Stimulated activated memory B cell treated with anti-CD40 and anti-IgM and Interleukin-4, amounts not matched to agents 10 μg/mL and 1 μg/mL and 100 μg/mL, for 72 hours (primary cell): ENCODE measurements at regions not wholly inside any gene's neighbourhood (a gene's known extent, or its start where the extent isn't known, plus 50 kb on each side); places are given as distances from the start of the nearest gene placed in this dataset.

Source experiments
- ATAC-seq: fragments of 150-1000 bp; cut with Tn5 transposase; 2 replicates; pipeline ENCODE4 v1.10.0; 2021
- H3K27ac Mint-ChIP-seq: one replicate; pipeline ENCODE4 v1.8.0; 2022; ENCODE audit warnings: mild to moderate bottlenecking, mixed read lengths
- H3K27me3 Mint-ChIP-seq: one replicate; pipeline ENCODE4 v1.8.0; 2022; ENCODE audit warnings: mixed read lengths
- H3K36me3 Mint-ChIP-seq: one replicate; pipeline ENCODE4 v1.8.0; 2022; ENCODE audit warnings: mixed read lengths
- H3K4me1 Mint-ChIP-seq: one replicate; pipeline ENCODE4 v1.8.0; 2022; ENCODE audit warnings: mixed read lengths
- H3K4me3 Mint-ChIP-seq: one replicate; pipeline ENCODE4 v1.8.0; 2022; ENCODE audit warnings: mild to moderate bottlenecking, moderate library complexity, mixed read lengths
- H3K9me3 Mint-ChIP-seq: one replicate; pipeline ENCODE4 v1.8.0; 2022; ENCODE audit warnings: mixed read lengths

GRCh38 chr2:64937687-64938491 is 51.3 kb upstream of the SLC1A4 start:
- Mint-ChIP-seq H3K27me3 (no peaks in the 10 kb centered on the region), H3K4me1 (peaks cover 72% of the 10 kb centered on the region), H3K36me3 (peaks cover 14% of the 10 kb centered on the region), H3K4me3 (peak overlapping the region; percentile 42), H3K27ac (peak overlapping the region; percentile 62), H3K9me3 (peaks cover 11% of the 10 kb centered on the region)
- peak; percentile 83 for ATAC-seq

GRCh38 chr2:64938607-64939285 is 50.5 kb upstream of the SLC1A4 start:
- Mint-ChIP-seq H3K27ac (peak overlapping the region; percentile 62), H3K9me3 (peaks cover 11% of the 10 kb centered on the region), H3K4me1 (peaks cover 64% of the 10 kb centered on the region), H3K36me3 (peaks cover 14% of the 10 kb centered on the region), H3K4me3 (peak overlapping the region; percentile 44), H3K27me3 (no peaks in the 10 kb centered on the region)
- peak; percentile 28 for ATAC-seq

GRCh38 chr2:64939332-64939917 is 49.8 kb upstream of the SLC1A4 start:
- peaks cover 11% of the 10 kb centered on the region for H3K9me3 Mint-ChIP-seq
- no peaks in the 10 kb centered on the region for H3K27me3 Mint-ChIP-seq
- ATAC-seq = peak; percentile 72
- peaks cover 14% of the 10 kb centered on the region for H3K36me3 Mint-ChIP-seq
- H3K4me1 Mint-ChIP-seq = peaks cover 62% of the 10 kb centered on the region
- peak overlapping the region; percentile 62 for H3K27ac Mint-ChIP-seq
- peak overlapping the region; percentile 44 for H3K4me3 Mint-ChIP-seq
